ENCODE measurements at regions not wholly inside any gene's neighbourhood (a gene's known extent, or its start where the extent isn't known, plus 50 kb on each side); places are given as distances from the start of the nearest gene placed in this dataset.

DNA sequence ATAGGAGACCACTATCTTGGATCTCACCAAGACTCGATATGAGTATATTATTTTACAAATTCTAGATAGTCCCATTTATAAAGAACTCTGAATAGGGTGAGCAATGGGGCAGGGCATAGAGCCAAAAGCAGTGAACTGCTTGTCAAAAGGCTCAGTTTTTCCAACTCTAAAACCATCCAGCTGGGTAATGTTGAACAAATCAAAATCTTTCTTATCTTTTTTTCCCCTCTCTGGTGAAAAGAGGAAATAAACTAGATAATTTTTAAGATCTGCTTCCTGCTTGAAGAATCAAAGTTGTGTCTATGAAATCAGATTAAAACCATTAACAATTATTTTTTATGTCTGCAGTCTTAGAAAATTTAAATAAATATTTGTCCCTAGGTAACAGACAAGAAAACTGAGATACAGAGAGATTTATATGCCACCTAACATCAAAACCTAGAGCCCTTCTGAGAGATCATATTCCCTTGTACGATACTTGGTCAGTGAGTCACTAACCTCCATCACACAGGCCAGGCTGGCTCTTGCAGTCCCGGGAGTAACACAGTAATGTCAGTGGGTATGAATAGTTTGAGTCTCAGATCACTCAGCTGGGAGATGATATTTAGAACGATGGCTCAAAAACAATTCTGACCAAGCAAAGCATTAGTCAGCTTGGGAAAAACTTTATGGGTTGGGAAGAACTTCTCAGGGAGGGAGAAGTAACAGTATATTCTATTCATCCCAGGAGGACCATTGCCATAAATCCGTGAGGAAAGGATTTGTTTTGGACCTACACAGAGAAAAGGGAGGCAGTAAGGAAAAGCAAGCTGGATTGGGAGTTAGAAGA is 178.8 kb downstream of the REEP3 start:
- TF ChIP-seq, protein P1, sequence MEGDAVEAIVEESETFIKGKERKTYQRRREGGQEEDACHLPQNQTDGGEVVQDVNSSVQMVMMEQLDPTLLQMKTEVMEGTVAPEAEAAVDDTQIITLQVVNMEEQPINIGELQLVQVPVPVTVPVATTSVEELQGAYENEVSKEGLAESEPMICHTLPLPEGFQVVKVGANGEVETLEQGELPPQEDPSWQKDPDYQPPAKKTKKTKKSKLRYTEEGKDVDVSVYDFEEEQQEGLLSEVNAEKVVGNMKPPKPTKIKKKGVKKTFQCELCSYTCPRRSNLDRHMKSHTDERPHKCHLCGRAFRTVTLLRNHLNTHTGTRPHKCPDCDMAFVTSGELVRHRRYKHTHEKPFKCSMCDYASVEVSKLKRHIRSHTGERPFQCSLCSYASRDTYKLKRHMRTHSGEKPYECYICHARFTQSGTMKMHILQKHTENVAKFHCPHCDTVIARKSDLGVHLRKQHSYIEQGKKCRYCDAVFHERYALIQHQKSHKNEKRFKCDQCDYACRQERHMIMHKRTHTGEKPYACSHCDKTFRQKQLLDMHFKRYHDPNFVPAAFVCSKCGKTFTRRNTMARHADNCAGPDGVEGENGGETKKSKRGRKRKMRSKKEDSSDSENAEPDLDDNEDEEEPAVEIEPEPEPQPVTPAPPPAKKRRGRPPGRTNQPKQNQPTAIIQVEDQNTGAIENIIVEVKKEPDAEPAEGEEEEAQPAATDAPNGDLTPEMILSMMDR (conservative IDR thresholded peaks at IDR 0.05; ENCODE audit: low read depth, low read length), result no peak
- no peak for TF ChIP-seq EZH2 (IDR thresholded peaks at IDR 0.05; ENCODE audit: borderline replicate concordance, low read depth, low read length, poor library complexity, severe bottlenecking)

All from A673 (cell line).